A549 (cell line): ENCODE measurements at regions not wholly inside any gene's neighbourhood (a gene's known extent, or its start where the extent isn't known, plus 50 kb on each side); places are given as distances from the start of the nearest gene placed in this dataset.
"Not testable (repeated sequence)": the region's sequence is repeated elsewhere in the genome, so short reads cannot be mapped to it uniquely, and the experiment has no call there.

ENCODE experiments used
- ATAC-seq, 2 experiments: fragments of 200-7000 bp in 1 of 2; fragments of >200 bp in 1 of 2; cut with Nextera tagmentation in 1 of 2; cut with Tn5 transposase in 1 of 2; 3 replicates each; pipeline versions ENCODE4 v1.8.0 to v1.9.1; 2018 to 2020; ENCODE audit warnings: mild to moderate bottlenecking in 1 of 2, moderate library complexity in 1 of 2
- CTCF ChIA-PET: fragments of 300-600 bp; sonication (Branson Sonifier 250); formaldehyde crosslinking; extraction: SDS; loops from one replicate; lab custom pipeline; 2021; ENCODE audit warnings: antibody characterized with exemption, inconsistent platforms; lab: Yijun Ruan, JAX
- POLR2A ChIA-PET: fragments of 350-600 bp; formaldehyde crosslinking; extraction: SDS; loops from one replicate; lab custom pipeline; 2021; ENCODE audit warnings: antibody characterized with exemption, inconsistent platforms; lab: Yijun Ruan, JAX
- DNase-seq, 2 experiments: peaks; one replicate each; pipeline versions ENCODE4 v3.0.0 to v3.0.0-alpha.2; 2011 to 2016; ENCODE audit warnings: low read depth in 1 of 2, low spot score in 1 of 2
- FAIRE-seq: peaks from 2 replicates; lab custom pipeline; 2011; peaks lifted over from hg19 to GRCh38; lab: Jason Lieb, UNC
- H3K27ac ChIP-seq, 2 experiments: fragments of >200 bp; sonication (Bioruptor Twin); formaldehyde crosslinking; 3 replicates each; pipeline ENCODE4 v1.5.1; 2016 to 2017
- H3K4me1 ChIP-seq: fragments of >200 bp; sonication (Bioruptor Twin); formaldehyde crosslinking; 3 replicates; pipeline ENCODE4 v1.6.1; 2016
- H3K4me2 ChIP-seq: fragments of >200 bp; sonication (Bioruptor Twin); formaldehyde crosslinking; 3 replicates; pipeline ENCODE4 v1.6.1; 2016
- H3K4me3 ChIP-seq: fragments of >200 bp; sonication (Bioruptor Twin); formaldehyde crosslinking; 3 replicates; pipeline ENCODE4 v1.5.1; 2016
- H3K9me3 ChIP-seq: fragments of >200 bp; sonication (Bioruptor Twin); formaldehyde crosslinking; 3 replicates; pipeline ENCODE4 v1.6.1; 2016
- CBX8 ChIP-seq: fragments of 200-600 bp; sonication (generic); IDR thresholded peaks from 2 replicates; pipeline ENCODE4 v1.6.1; 2016
- EHMT2 ChIP-seq: fragments of 200-600 bp; sonication (generic); IDR thresholded peaks from 2 replicates; pipeline ENCODE4 v1.6.1; 2016; ENCODE audit warnings: antibody characterized with exemption, low read depth, mild to moderate bottlenecking, moderate library complexity
- FOSB ChIP-seq: fragments of 250-450 bp; sonication (Bioruptor Pico); IDR thresholded peaks from 2 replicates; pipeline ENCODE4 v1.5.0; 2020; ENCODE audit warnings: mild to moderate bottlenecking, moderate library complexity
- FOSL2 ChIP-seq, 2 experiments: fragments of 450-650 bp in 1 of 2; fragments of >200 bp in 1 of 2; sonication (Bioruptor Twin) in 1 of 2; formaldehyde crosslinking; IDR thresholded peaks; 2 replicates each; pipeline versions ENCODE4 v1.5.0 to v1.6.1; 2016 to 2020; ENCODE audit warnings: mild to moderate bottlenecking in 1 of 2, moderate library complexity in 1 of 2
- FOXS1 ChIP-seq: fragments of 250-450 bp; sonication (Bioruptor Pico); IDR thresholded peaks from 2 replicates; pipeline ENCODE4 v1.5.0; 2020; ENCODE audit warnings: mild to moderate bottlenecking, moderate library complexity
- GATA3 ChIP-seq: IDR thresholded peaks from 2 replicates; pipeline ENCODE4 v1.6.1; 2012; ENCODE audit warnings: borderline replicate concordance
- HEYL ChIP-seq: fragments of 250-450 bp; sonication (Bioruptor Pico); IDR thresholded peaks from 2 replicates; pipeline ENCODE4 v1.8.0; 2021; ENCODE audit warnings: mild to moderate bottlenecking, moderate library complexity
- JUN ChIP-seq, 2 experiments: fragments of >200 bp; sonication (Bioruptor Twin); formaldehyde crosslinking; IDR thresholded peaks; 2 replicates in 1 of 2; 3 replicates in 1 of 2; pipeline ENCODE4 v1.6.1; 2016 to 2017
- KDM1A ChIP-seq: fragments of 200-600 bp; sonication (generic); IDR thresholded peaks from 2 replicates; pipeline ENCODE4 v1.6.1; 2016; ENCODE audit warnings: low read depth, mild to moderate bottlenecking
- NFE2L2 ChIP-seq: fragments of 150-350 bp; conservative IDR thresholded peaks from 2 replicates; pipeline ENCODE4 v1.6.1; 2014; ENCODE audit warnings: low read length
- PHF8 ChIP-seq: fragments of 200-600 bp; sonication (generic); IDR thresholded peaks from 2 replicates; pipeline ENCODE4 v1.6.1; 2016; ENCODE audit warnings: low read depth, mild to moderate bottlenecking, antibody characterized with exemption, moderate library complexity, borderline replicate concordance
- POLR2A ChIP-seq: IDR thresholded peaks from 2 replicates; pipeline ENCODE4 v1.6.1; 2012; ENCODE audit warnings: mild to moderate bottlenecking, low read length
- POLR2AphosphoS2 ChIP-seq: conservative IDR thresholded peaks from 2 replicates; pipeline ENCODE4 v1.6.1; 2012; ENCODE audit warnings: low read length, improper control_type of control experiment, inconsistent platforms
- RAD21 ChIP-seq, 2 experiments: fragments of >200 bp in 1 of 2; sonication (Bioruptor Twin) in 1 of 2; formaldehyde crosslinking in 1 of 2; IDR thresholded peaks in 1 of 2; conservative IDR thresholded peaks in 1 of 2; 2 replicates in 1 of 2; 3 replicates in 1 of 2; pipeline ENCODE4 v1.6.1; 2012 to 2018; ENCODE audit warnings: inconsistent platforms in 1 of 2
- RARB ChIP-seq: fragments of 250-450 bp; sonication (Bioruptor Pico); IDR thresholded peaks from 2 replicates; pipeline ENCODE4 v1.8.0; 2021; ENCODE audit warnings: mild to moderate bottlenecking, moderate library complexity
- RCOR1 ChIP-seq: fragments of 150-350 bp; IDR thresholded peaks from 2 replicates; pipeline ENCODE4 v1.6.1; 2014; ENCODE audit warnings: antibody characterized with exemption, low read length, low read depth
- RNF2 ChIP-seq: fragments of 200-600 bp; sonication (generic); IDR thresholded peaks from 2 replicates; pipeline ENCODE4 v1.6.1; 2016; ENCODE audit warnings: low read depth, mild to moderate bottlenecking, antibody characterized with exemption, moderate library complexity, borderline replicate concordance
- SMC3 ChIP-seq: fragments of >200 bp; sonication (Bioruptor Twin); formaldehyde crosslinking; IDR thresholded peaks from 3 replicates; pipeline ENCODE4 v1.6.1; 2018; ENCODE audit warnings: inconsistent platforms
- SREBF2 ChIP-seq: fragments of 450-650 bp; IDR thresholded peaks from 2 replicates; pipeline ENCODE4 v1.6.1; 2014; ENCODE audit warnings: mild to moderate bottlenecking, moderate library complexity
- TFCP2L1 ChIP-seq: fragments of 250-450 bp; sonication (Bioruptor Pico); IDR thresholded peaks from 2 replicates; pipeline ENCODE4 v1.5.0; 2021; ENCODE audit warnings: mild to moderate bottlenecking
- ZNF302 ChIP-seq: fragments of 250-450 bp; sonication (Bioruptor Pico); IDR thresholded peaks from 2 replicates; pipeline ENCODE4 v1.9.0; 2021; ENCODE audit warnings: inconsistent platforms, mild to moderate bottlenecking, moderate library complexity
- WGBS: methylation state at CpG from one replicate; pipeline ENCODE4 v1.1.6; 2017; ENCODE audit errors: missing lambda C conversion rate; 5-methylcytosine and 5-hydroxymethylcytosine counted together
- TF ChIP-seq, protein P1 (sequence below): fragments of >200 bp; sonication (Bioruptor Twin); formaldehyde crosslinking; IDR thresholded peaks from 2 replicates; pipeline ENCODE4 v1.6.1; 2016
- TF ChIP-seq, protein P2 (sequence below): fragments of 450-650 bp; IDR thresholded peaks from 2 replicates; pipeline ENCODE4 v1.6.1; 2014; ENCODE audit warnings: antibody characterized with exemption
- TF ChIP-seq, protein P3 (sequence below): fragments of 250-450 bp; sonication (Bioruptor Pico); IDR thresholded peaks from 2 replicates; pipeline ENCODE4 v1.5.0; 2021; ENCODE audit warnings: mild to moderate bottlenecking, moderate library complexity, borderline replicate concordance
- TF ChIP-seq, protein P4 (sequence below): fragments of >200 bp; sonication (Bioruptor Twin); formaldehyde crosslinking; IDR thresholded peaks from 3 replicates; pipeline ENCODE4 v1.6.1; 2016
- TF ChIP-seq, protein P5 (sequence below): fragments of 250-450 bp; sonication (Bioruptor Pico); IDR thresholded peaks from 2 replicates; pipeline ENCODE4 v1.5.0; 2020; ENCODE audit warnings: low read depth, mild to moderate bottlenecking, moderate library complexity

DNA sequence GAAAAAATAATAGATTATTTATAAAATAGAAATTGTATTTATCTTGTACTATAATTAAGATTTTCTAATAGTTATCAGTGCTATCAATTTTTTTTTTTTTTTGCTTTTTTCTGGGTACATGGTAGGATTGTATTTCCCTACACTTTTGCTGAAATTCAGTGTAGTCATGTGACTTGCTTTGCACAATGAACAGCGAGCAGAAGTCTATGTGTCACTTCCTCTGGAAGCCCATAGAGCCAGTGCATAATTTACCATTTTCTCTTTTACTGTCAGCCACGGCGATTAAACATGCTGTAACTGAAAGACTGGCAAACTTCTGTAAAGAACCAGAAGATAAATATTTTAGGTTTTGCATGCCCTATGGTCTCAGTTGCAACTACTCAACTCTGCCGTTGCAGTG lies 80.8 kb upstream of the PPP1R12A start:
- Histone ChIP-seq H3K27ac (no peak overlapping the region), H3K9me3 (peaks cover 4% of the 10 kb centered on the region; the same call in 1 of the 3 replicates), H3K4me3 (no peak overlapping the region), H3K4me1 (no peaks in the 10 kb centered on the region), H3K4me2 (no peak overlapping the region)
- POLR2A ChIA-PET = no interaction called here
- FAIRE-seq = no peak
- ATAC-seq = no peak
- 86% methylated on average over 4 of the region's 4 CpGs for WGBS
- no peak for DNase-seq
- no peak for TF ChIP-seq SREBF2
- no peak for TF ChIP-seq POLR2AphosphoS2
- TF ChIP-seq, protein P1, sequence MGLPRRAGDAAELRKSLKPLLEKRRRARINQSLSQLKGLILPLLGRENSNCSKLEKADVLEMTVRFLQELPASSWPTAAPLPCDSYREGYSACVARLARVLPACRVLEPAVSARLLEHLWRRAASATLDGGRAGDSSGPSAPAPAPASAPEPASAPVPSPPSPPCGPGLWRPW = no peak
- TF ChIP-seq RNF2 = no peak
- no peak for TF ChIP-seq KDM1A
- no peak for TF ChIP-seq FOXS1
- TF ChIP-seq, protein P2, sequence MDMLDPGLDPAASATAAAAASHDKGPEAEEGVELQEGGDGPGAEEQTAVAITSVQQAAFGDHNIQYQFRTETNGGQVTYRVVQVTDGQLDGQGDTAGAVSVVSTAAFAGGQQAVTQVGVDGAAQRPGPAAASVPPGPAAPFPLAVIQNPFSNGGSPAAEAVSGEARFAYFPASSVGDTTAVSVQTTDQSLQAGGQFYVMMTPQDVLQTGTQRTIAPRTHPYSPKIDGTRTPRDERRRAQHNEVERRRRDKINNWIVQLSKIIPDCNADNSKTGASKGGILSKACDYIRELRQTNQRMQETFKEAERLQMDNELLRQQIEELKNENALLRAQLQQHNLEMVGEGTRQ = no peak
- no peak for TF ChIP-seq RARB
- TF ChIP-seq, protein P3, sequence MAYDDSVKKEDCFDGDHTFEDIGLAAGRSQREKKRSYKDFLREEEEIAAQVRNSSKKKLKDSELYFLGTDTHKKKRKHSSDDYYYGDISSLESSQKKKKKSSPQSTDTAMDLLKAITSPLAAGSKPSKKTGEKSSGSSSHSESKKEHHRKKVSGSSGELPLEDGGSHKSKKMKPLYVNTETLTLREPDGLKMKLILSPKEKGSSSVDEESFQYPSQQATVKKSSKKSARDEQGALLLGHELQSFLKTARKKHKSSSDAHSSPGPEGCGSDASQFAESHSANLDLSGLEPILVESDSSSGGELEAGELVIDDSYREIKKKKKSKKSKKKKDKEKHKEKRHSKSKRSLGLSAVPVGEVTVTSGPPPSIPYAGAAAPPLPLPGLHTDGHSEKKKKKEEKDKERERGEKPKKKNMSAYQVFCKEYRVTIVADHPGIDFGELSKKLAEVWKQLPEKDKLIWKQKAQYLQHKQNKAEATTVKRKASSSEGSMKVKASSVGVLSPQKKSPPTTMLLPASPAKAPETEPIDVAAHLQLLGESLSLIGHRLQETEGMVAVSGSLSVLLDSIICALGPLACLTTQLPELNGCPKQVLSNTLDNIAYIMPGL (CRISPR knock-in tag) = no peak
- no peak for TF ChIP-seq FOSL2 (IDR thresholded peaks at IDR 0.05)
- TF ChIP-seq FOSL2 (CRISPR knock-in tag; IDR thresholded peaks at IDR 0.05) = no peak
- TF ChIP-seq GATA3 = no peak
- TF ChIP-seq JUN (IDR thresholded peaks at IDR 0.05) = no peak
- no peak for TF ChIP-seq RCOR1
- no peak for TF ChIP-seq TFCP2L1 (CRISPR knock-in tag)
- TF ChIP-seq PHF8 = no peak
- no peak for TF ChIP-seq NFE2L2
- TF ChIP-seq, protein P4, sequence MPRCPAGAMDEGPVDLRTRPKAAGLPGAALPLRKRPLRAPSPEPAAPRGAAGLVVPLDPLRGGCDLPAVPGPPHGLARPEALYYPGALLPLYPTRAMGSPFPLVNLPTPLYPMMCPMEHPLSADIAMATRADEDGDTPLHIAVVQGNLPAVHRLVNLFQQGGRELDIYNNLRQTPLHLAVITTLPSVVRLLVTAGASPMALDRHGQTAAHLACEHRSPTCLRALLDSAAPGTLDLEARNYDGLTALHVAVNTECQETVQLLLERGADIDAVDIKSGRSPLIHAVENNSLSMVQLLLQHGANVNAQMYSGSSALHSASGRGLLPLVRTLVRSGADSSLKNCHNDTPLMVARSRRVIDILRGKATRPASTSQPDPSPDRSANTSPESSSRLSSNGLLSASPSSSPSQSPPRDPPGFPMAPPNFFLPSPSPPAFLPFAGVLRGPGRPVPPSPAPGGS = no peak
- TF ChIP-seq ZNF302 (CRISPR knock-in tag) = no peak
- no peak for TF ChIP-seq FOSB (CRISPR knock-in tag)
- CTCF ChIA-PET = interaction anchor here (0.7 kb wide), 1 partner anchor 621 kb away, joined by 3 read pairs; no protein-coding TSS in a partner anchor

DNA sequence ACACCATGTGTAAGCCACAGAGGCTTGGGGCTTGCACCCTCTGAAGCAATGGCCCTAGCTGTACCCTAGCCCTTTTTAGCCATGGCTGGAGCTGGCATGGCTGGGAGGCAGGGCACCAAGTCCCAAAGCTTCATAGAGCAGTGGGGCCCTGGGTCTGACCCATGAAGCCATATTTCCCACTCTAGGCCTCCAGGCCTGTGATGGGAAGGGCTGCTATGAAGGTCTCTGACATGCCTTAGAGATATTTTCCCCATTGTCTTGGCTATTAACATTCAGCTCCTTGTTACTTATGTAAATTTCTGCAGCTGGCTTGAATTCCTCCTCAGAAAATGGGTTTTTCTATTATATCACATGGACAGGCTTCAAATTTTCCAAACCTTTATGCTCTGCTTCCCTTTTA lies 68.8 kb upstream of the PPP1R12A start:
- not testable (repeated sequence) for H3K9me3 ChIP-seq

DNA sequence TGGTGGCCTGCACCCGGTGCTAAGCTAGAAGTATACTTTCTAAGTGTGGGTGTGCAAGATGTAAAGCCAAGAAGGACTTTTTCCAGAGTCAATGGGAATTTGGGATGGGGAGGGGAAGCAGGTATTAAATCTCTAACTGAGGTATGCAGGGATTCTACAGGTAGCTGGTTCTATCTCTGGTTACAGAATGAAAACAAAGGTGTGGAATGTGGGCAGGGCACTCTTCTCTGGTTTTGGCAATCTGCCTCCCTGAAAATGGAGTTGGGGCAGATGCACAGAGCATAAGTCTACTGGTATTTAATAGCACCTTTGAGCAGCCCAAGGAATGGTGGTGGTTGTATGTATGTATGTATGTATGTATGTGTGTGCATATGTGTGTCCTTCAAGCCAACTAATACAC lies 66.7 kb upstream of the PPP1R12A start:
- no peak for ATAC-seq
- no peak for TF ChIP-seq POLR2A
- TF ChIP-seq, protein P5, sequence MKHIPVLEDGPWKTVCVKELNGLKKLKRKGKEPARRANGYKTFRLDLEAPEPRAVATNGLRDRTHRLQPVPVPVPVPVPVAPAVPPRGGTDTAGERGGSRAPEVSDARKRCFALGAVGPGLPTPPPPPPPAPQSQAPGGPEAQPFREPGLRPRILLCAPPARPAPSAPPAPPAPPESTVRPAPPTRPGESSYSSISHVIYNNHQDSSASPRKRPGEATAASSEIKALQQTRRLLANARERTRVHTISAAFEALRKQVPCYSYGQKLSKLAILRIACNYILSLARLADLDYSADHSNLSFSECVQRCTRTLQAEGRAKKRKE = no peak
- no peak for TF ChIP-seq RNF2
- no peak for TF ChIP-seq SMC3
- TF ChIP-seq EHMT2 = no peak
- TF ChIP-seq ZNF302 (CRISPR knock-in tag) = no peak
- TF ChIP-seq, protein P3 (CRISPR knock-in tag) = no peak
- no peak for TF ChIP-seq HEYL (CRISPR knock-in tag)
- TF ChIP-seq PHF8 = no peak
- no peak for TF ChIP-seq CBX8
- TF ChIP-seq RAD21 (conservative IDR thresholded peaks at IDR 0.05 in 1 of 2, IDR thresholded peaks at IDR 0.05 in 1 of 2) = no peak
- TF ChIP-seq FOSB (CRISPR knock-in tag) = no peak
- TF ChIP-seq, protein P1 = no peak
- no peak for TF ChIP-seq SREBF2
- TF ChIP-seq, all 56 proteins: peak for 0
- ChIA-PET CTCF (no interaction called here), POLR2A (no interaction called here)
- no peak for DNase-seq
- Histone ChIP-seq H3K4me2 (no peak overlapping the region), H3K4me1 (no peaks in the 10 kb centered on the region), H3K27ac (no peak overlapping the region), H3K4me3 (no peak overlapping the region), H3K9me3 (no peaks in the 10 kb centered on the region)
- 77% methylated on average over 1 of the region's 1 CpG for WGBS
- FAIRE-seq = no peak

More for the DNA sequence above, 68.8 kb upstream of the PPP1R12A start:
- H3K27ac ChIP-seq, H3K4me2 ChIP-seq, ATAC-seq, DNase-seq, H3K4me1 ChIP-seq, H3K4me3 ChIP-seq, FAIRE-seq, POLR2A ChIA-PET: not testable (repeated sequence)
- CTCF ChIA-PET = interaction anchor here (0.9 kb wide), 1 partner anchor 19 kb away, joined by 3 read pairs; no protein-coding TSS in a partner anchor
